IPS DF 6.9 (cell line): ENCODE measurements at regions not wholly inside any gene's neighbourhood (a gene's known extent, or its start where the extent isn't known, plus 50 kb on each side); places are given as distances from the start of the nearest gene placed in this dataset.
"Not testable (repeated sequence)": the region's sequence is repeated elsewhere in the genome, so short reads cannot be mapped to it uniquely, and the experiment has no call there.

ENCODE experiments used
- DNase-seq: peaks from one replicate; pipeline ENCODE4 v3.0.0-alpha.2; 2013; ENCODE audit warnings: low read depth, low spot score
- H3K27ac ChIP-seq: one replicate; pipeline ENCODE4 v1.5.1; 2013; ENCODE audit warnings: low read length, control low read depth
- H3K27me3 ChIP-seq: 2 replicates; pipeline ENCODE4 v1.6.1; 2013; ENCODE audit warnings: mild to moderate bottlenecking, low read length; ENCODE audit not compliant: control insufficient read depth, insufficient read depth
- H3K36me3 ChIP-seq: 2 replicates; pipeline ENCODE4 v1.6.1; 2013; ENCODE audit warnings: low read length; ENCODE audit not compliant: control insufficient read depth, insufficient read depth
- H3K4me1 ChIP-seq: 2 replicates; pipeline ENCODE4 v1.6.1; 2013; ENCODE audit warnings: low read length; ENCODE audit not compliant: control insufficient read depth, insufficient read depth
- H3K4me3 ChIP-seq: 2 replicates; pipeline ENCODE4 v1.5.1; 2013; ENCODE audit warnings: mild to moderate bottlenecking, low read length
- H3K9me3 ChIP-seq: 2 replicates; pipeline ENCODE4 v1.6.1; 2013; ENCODE audit warnings: low read length, inconsistent platforms; ENCODE audit not compliant: control insufficient read depth, insufficient read depth
- WGBS: extraction: QIAGEN DNeasy Blood & Tissue Kit; methylation state at CpG from one replicate; pipeline ENCODE4 v1.1.7; 2013; ENCODE audit warnings: mixed read lengths, missing lambda C conversion rate; ENCODE audit not compliant: insufficient read length, insufficient coverage; 5-methylcytosine and 5-hydroxymethylcytosine counted together

GRCh38 chr3:164851204-164851603 is 227.1 kb downstream of the SI start:
- H3K27ac ChIP-seq: no peak overlapping the region
- no peak overlapping the region for H3K4me3 ChIP-seq
- no peaks in the 10 kb centered on the region for H3K9me3 ChIP-seq
- no peak for DNase-seq
- H3K4me1 ChIP-seq: peaks cover 2% of the 10 kb centered on the region; the same call in 1 of the 2 replicates
- WGBS: no CpG with 5 or more reads among the region's 3 CpGs
- H3K27me3 ChIP-seq: no peaks in the 10 kb centered on the region
- no peaks in the 10 kb centered on the region for H3K36me3 ChIP-seq

GRCh38 chr3:164848923-164849322 is 229.4 kb downstream of the SI start:
- no peaks in the 10 kb centered on the region for H3K36me3 ChIP-seq
- peaks cover 2% of the 10 kb centered on the region; the same call in 1 of the 2 replicates for H3K4me1 ChIP-seq
- H3K27me3 ChIP-seq: no peaks in the 10 kb centered on the region
- no peaks in the 10 kb centered on the region for H3K9me3 ChIP-seq
- no peak overlapping the region for H3K4me3 ChIP-seq
- DNase-seq: no peak
- H3K27ac ChIP-seq: no peak overlapping the region
- WGBS: no CpG with 5 or more reads among the region's 4 CpGs

- H3K4me3 ChIP-seq: no peak overlapping the region
- no peaks in the 10 kb centered on the region for H3K4me1 ChIP-seq
- H3K9me3 ChIP-seq: no peaks in the 10 kb centered on the region
- H3K27me3 ChIP-seq: no peaks in the 10 kb centered on the region
- DNase-seq: no peak
- no CpG with 5 or more reads among the region's 2 CpGs for WGBS
- no peaks in the 10 kb centered on the region for H3K36me3 ChIP-seq
- H3K27ac ChIP-seq: no peak overlapping the region
Observed at GRCh38 chr3:164845739-164846138, 232.6 kb downstream of the SI start.

GRCh38 chr3:164832216-164832615 is 246.1 kb downstream of the SI start:
- H3K36me3 ChIP-seq: no peaks in the 10 kb centered on the region
- no peak overlapping the region for H3K4me3 ChIP-seq
- WGBS: no CpG with 5 or more reads among the region's 5 CpGs
- no peak overlapping the region for H3K27ac ChIP-seq
- DNase-seq: no peak
- H3K4me1 ChIP-seq: no peaks in the 10 kb centered on the region
- H3K9me3 ChIP-seq: no peaks in the 10 kb centered on the region
- H3K27me3 ChIP-seq: no peaks in the 10 kb centered on the region

GRCh38 chr3:164818318-164818717 is 260.0 kb downstream of the SI start:
- Histone ChIP-seq H3K36me3 (0 out of 2 replicates have a peak, but pooled peaks cover 2% of the 10 kb centered on the region), H3K9me3 (no peaks in the 10 kb centered on the region; the same call in 1 of the 2 replicates), H3K27ac (no peak overlapping the region), H3K4me3 (no peak overlapping the region), H3K27me3 (no peaks in the 10 kb centered on the region), H3K4me1 (no peaks in the 10 kb centered on the region)
- no CpG with 5 or more reads among the region's 12 CpGs for WGBS
- DNase-seq: no peak

- 0 out of 2 replicates have a peak, but pooled peaks cover 2% of the 10 kb centered on the region for H3K36me3 ChIP-seq
- no peaks in the 10 kb centered on the region; the same call in 1 of the 2 replicates for H3K9me3 ChIP-seq
- no peaks in the 10 kb centered on the region for H3K27me3 ChIP-seq
- no peak for DNase-seq
- WGBS: no CpG with 5 or more reads among the region's 15 CpGs
- H3K27ac ChIP-seq: no peak overlapping the region
- no peaks in the 10 kb centered on the region for H3K4me1 ChIP-seq
- no peak overlapping the region for H3K4me3 ChIP-seq
Observed at GRCh38 chr3:164814106-164814505, 264.2 kb downstream of the SI start.

GRCh38 chr3:164812042-164812441 is 266.3 kb downstream of the SI start:
- Histone ChIP-seq H3K4me1 (no peaks in the 10 kb centered on the region), H3K36me3 (0 out of 2 replicates have a peak, but pooled peaks cover 2% of the 10 kb centered on the region), H3K27me3 (no peaks in the 10 kb centered on the region), H3K27ac (no peak overlapping the region), H3K4me3 (no peak overlapping the region), H3K9me3 (no peaks in the 10 kb centered on the region)
- no peak for DNase-seq
- no CpG with 5 or more reads among the region's 6 CpGs for WGBS

GRCh38 chr3:164806188-164806587 is 272.1 kb downstream of the SI start:
- Histone ChIP-seq H3K27ac (no peak overlapping the region), H3K4me1 (no peaks in the 10 kb centered on the region), H3K4me3 (no peak overlapping the region), H3K36me3 (no peaks in the 10 kb centered on the region), H3K9me3 (no peaks in the 10 kb centered on the region), H3K27me3 (no peaks in the 10 kb centered on the region)
- DNase-seq: peak; percentile 5
- no CpG with 5 or more reads among the region's 2 CpGs for WGBS

- DNase-seq: no peak
- no peaks in the 10 kb centered on the region for H3K9me3 ChIP-seq
- no peaks in the 10 kb centered on the region for H3K36me3 ChIP-seq
- no peak overlapping the region for H3K4me3 ChIP-seq
- H3K27ac ChIP-seq: no peak overlapping the region
- no CpG with 5 or more reads among the region's 1 CpG for WGBS
- H3K4me1 ChIP-seq: no peaks in the 10 kb centered on the region
- no peaks in the 10 kb centered on the region for H3K27me3 ChIP-seq
Observed at GRCh38 chr3:164794099-164794498, 284.2 kb downstream of the SI start.

- Histone ChIP-seq H3K27me3 (no peaks in the 10 kb centered on the region), H3K27ac (no peak overlapping the region), H3K4me1 (no peaks in the 10 kb centered on the region), H3K36me3 (no peaks in the 10 kb centered on the region), H3K9me3 (no peaks in the 10 kb centered on the region), H3K4me3 (no peak overlapping the region)
- DNase-seq: no peak
- no CpG with 5 or more reads among the region's 4 CpGs for WGBS
Observed at GRCh38 chr3:164791263-164791662, 287.0 kb downstream of the SI start.

GRCh38 chr3:164784407-164784806 is 293.9 kb downstream of the SI start:
- H3K36me3 ChIP-seq, DNase-seq, H3K9me3 ChIP-seq, H3K27me3 ChIP-seq, H3K4me3 ChIP-seq, H3K4me1 ChIP-seq, H3K27ac ChIP-seq: not testable (repeated sequence)
- no CpG with 5 or more reads among the region's 21 CpGs for WGBS
